Upper lobe of right lung (tissue), 1 donor: ENCODE measurements at regions not wholly inside any gene's neighbourhood (a gene's known extent, or its start where the extent isn't known, plus 50 kb on each side); places are given as distances from the start of the nearest gene placed in this dataset.
"Not testable (repeated sequence)": the region's sequence is repeated elsewhere in the genome, so short reads cannot be mapped to it uniquely, and the experiment has no call there.

Experiments used
- ATAC-seq: fragments of 200-7000 bp; cut with Tn5 transposase; one replicate; pipeline ENCODE4 v1.9.1; 2020; ENCODE audit warnings: mild to moderate bottlenecking, moderate library complexity
- DNase-seq: peaks from one replicate; pipeline ENCODE4 v3.0.0-alpha.2; 2020
- H3K27ac ChIP-seq: fragments of 200-600 bp; one replicate; pipeline ENCODE4 v1.8.0; 2022
- H3K27me3 ChIP-seq: fragments of 200-600 bp; one replicate; pipeline ENCODE4 v1.8.0; 2022; ENCODE audit warnings: mild to moderate bottlenecking
- H3K36me3 ChIP-seq: fragments of 200-600 bp; one replicate; pipeline ENCODE4 v1.8.0; 2022
- H3K4me1 ChIP-seq: fragments of 200-600 bp; one replicate; pipeline ENCODE4 v1.8.0; 2022
- H3K4me3 ChIP-seq: fragments of 200-600 bp; one replicate; pipeline ENCODE4 v1.8.0; 2022; ENCODE audit warnings: mild to moderate bottlenecking
- H3K9me3 ChIP-seq: fragments of 200-600 bp; one replicate; pipeline ENCODE4 v1.8.0; 2022
- intact Hi-C: fragments of 100-400 bp; cut with DNase I; formaldehyde crosslinking; loops from one replicate; pipeline ENCODE4 v1.11.0; 2022
- TF ChIP-seq, protein P1 (sequence below): fragments of 200-600 bp; IDR thresholded peaks from one replicate; pipeline ENCODE4 v1.8.0; 2022; ENCODE audit warnings: antibody characterized with exemption
- donor health status: DM: no; HTN: yes; CAD: no; lungs with severe emphysema.

DNA sequence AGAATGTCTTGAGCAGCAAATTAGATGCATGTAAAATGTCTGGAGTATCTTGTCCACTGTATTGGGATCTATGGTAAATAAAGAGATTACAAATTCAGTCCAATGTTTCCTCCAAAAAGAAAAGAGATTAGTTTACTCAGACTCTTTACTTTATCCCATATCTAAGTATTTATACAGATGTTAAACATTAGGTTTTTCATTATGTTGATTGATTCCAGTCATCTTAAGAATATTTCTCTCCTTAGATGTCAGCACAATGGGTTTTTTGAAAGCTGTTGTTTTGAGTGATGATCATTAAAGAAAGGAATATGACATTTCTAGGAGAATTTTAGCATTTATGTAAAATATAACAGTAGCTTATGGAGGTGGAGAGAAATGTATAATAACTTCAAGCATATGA is 938.9 kb downstream of the C4orf33 start:
- H3K27me3 ChIP-seq: no peaks in the 10 kb centered on the region
- intact Hi-C loops: no loop called here
- no peaks in the 10 kb centered on the region for H3K36me3 ChIP-seq
- no peaks in the 10 kb centered on the region for H3K4me1 ChIP-seq
- no peak overlapping the region for H3K27ac ChIP-seq
- no peaks in the 10 kb centered on the region for H3K9me3 ChIP-seq
- no peak for ATAC-seq
- no peak overlapping the region for H3K4me3 ChIP-seq
- no peak for DNase-seq
- TF ChIP-seq, protein P1, sequence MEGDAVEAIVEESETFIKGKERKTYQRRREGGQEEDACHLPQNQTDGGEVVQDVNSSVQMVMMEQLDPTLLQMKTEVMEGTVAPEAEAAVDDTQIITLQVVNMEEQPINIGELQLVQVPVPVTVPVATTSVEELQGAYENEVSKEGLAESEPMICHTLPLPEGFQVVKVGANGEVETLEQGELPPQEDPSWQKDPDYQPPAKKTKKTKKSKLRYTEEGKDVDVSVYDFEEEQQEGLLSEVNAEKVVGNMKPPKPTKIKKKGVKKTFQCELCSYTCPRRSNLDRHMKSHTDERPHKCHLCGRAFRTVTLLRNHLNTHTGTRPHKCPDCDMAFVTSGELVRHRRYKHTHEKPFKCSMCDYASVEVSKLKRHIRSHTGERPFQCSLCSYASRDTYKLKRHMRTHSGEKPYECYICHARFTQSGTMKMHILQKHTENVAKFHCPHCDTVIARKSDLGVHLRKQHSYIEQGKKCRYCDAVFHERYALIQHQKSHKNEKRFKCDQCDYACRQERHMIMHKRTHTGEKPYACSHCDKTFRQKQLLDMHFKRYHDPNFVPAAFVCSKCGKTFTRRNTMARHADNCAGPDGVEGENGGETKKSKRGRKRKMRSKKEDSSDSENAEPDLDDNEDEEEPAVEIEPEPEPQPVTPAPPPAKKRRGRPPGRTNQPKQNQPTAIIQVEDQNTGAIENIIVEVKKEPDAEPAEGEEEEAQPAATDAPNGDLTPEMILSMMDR: no peak

DNA sequence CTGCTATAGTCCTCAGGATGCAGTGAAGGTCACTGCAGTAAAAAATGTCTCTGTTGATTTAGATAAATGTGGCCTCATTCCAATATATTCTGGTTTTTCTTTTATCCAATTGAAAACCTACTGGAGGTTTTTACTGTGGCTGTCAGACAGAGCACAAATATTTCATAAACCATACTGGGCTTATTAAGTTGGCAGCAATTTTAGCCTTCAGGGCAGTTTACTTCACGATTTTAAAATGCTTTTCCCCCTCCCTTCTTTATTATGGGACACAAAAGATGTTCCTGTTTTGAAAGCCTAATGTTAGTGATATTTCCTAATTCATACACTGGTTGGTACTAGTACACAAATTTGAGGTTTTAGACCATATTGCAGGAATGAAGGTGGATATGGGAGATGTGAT is 939.4 kb downstream of the C4orf33 start:
- TF ChIP-seq, protein P1: no peak
- DNase-seq (no peak), ATAC-seq (no peak)
- intact Hi-C loops: no loop called here
- Histone ChIP-seq H3K4me1 (no peaks in the 10 kb centered on the region), H3K27ac (no peak overlapping the region), H3K27me3 (no peaks in the 10 kb centered on the region), H3K4me3 (no peak overlapping the region), H3K36me3 (no peaks in the 10 kb centered on the region), H3K9me3 (no peaks in the 10 kb centered on the region)

DNA sequence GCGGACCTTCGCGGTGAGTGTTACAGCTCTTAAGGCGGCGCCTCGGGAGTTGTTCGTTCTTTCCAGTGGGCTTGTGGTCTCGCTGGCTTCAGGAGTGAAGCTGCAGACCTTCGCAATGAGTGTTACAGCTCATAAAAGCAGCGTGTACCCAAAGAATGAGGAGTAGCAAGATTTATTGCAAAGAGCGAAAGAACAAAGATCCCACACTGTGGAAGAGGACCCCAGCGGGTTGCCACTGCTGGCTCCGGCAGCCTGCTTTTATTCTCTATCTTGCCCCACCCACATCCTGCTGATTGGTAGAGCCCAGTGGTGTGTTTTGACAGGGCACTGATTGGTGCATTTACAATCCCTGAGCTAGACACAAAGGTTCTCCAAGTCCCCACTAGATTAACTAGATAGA is 941.9 kb downstream of the C4orf33 start:
- H3K27ac ChIP-seq, H3K4me1 ChIP-seq, intact Hi-C loops, DNase-seq, H3K9me3 ChIP-seq, H3K27me3 ChIP-seq, H3K36me3 ChIP-seq, ATAC-seq, H3K4me3 ChIP-seq: not testable (repeated sequence)

DNA sequence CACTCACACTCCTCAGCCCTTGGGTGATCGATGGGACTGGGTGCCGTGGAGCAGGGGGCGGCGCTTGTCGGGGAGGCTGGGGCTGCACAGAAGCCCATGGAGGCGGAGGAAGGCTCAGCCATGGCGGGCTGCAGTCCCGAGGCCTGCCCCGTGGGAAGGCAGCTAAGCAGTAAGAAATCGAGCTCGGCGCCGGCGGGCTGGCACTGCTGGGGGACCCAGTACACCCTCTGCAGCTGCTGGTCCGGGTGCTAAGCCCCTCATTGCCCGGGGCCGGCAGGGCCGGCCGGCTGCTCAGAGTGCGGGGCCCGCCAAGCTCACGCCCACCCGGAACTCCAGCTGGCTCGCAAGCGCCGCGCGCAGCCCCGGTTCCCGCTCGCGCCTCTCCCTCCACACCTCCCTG is 942.6 kb downstream of the C4orf33 start:
- DNase-seq, ATAC-seq, H3K9me3 ChIP-seq, H3K4me1 ChIP-seq, H3K4me3 ChIP-seq, H3K27me3 ChIP-seq, intact Hi-C loops, H3K36me3 ChIP-seq, H3K27ac ChIP-seq: not testable (repeated sequence)

DNA sequence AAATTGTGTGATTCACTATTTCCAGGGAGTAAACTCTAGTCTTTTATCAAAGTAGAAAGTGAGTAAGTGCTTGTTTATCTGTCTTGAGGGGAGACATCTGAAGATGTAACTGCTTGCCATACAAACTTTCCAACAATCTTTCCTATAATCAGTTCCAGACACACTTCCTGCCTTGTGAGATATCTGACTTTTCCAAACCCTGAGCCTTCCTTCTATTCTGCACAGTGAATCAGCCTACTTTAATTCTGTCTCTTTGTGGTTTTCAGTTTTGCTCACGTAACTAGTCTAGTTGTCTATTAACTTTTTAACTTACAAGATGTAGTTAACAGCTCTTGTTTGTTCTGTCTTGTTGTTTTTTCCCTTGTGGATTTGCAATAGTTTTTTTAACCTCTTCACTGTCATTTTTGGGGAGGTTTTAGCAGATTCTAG is 947.8 kb downstream of the C4orf33 start:
- H3K9me3 ChIP-seq: no peaks in the 10 kb centered on the region
- DNase-seq (no peak), ATAC-seq (no peak)
- no peak overlapping the region for H3K27ac ChIP-seq
- no peak overlapping the region for H3K4me3 ChIP-seq
- no peaks in the 10 kb centered on the region for H3K36me3 ChIP-seq
- H3K4me1 ChIP-seq: no peaks in the 10 kb centered on the region
- no peaks in the 10 kb centered on the region for H3K27me3 ChIP-seq
- TF ChIP-seq, protein P1: no peak
- intact Hi-C loops: no loop called here

DNA sequence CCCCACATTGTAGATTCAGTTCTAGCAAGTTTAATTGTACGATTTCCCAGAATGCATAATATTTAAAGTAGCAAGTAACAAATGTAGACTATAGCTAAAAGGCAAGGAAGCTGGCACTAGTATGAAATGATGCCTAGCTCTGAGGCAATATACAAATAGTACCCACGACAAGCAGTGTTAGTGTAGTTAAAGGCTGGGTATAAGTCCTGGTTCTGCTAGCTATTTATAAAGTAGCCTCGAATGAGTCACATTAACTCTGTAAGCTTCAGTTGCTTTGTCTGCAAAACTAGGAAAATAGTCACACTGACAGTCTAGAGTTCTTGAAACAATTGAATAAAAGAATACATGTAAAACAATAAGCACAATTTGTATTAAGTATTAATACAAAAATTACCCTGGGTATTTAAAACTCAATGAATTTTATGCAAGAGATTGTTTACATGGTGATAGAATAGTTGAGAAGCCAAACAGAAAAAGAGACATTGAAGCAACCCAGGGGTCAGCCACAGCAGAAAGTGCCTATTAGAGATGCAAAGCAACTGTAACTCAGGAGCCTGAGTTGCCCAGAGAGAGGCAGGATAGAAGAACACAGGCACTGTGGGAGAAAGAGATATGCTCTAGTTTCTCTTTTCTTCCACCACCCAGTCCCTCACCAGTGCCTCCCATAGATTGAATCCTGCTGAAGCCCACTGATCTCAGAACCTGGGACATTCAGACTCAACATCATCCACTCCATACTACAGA is 949.0 kb downstream of the C4orf33 start:
- Histone ChIP-seq H3K9me3 (no peaks in the 10 kb centered on the region), H3K4me3 (no peak overlapping the region), H3K27me3 (no peaks in the 10 kb centered on the region), H3K27ac (no peak overlapping the region), H3K4me1 (no peaks in the 10 kb centered on the region), H3K36me3 (no peaks in the 10 kb centered on the region)
- DNase-seq (no peak), ATAC-seq (no peak)
- TF ChIP-seq, protein P1: no peak
- intact Hi-C loops: no loop called here

DNA sequence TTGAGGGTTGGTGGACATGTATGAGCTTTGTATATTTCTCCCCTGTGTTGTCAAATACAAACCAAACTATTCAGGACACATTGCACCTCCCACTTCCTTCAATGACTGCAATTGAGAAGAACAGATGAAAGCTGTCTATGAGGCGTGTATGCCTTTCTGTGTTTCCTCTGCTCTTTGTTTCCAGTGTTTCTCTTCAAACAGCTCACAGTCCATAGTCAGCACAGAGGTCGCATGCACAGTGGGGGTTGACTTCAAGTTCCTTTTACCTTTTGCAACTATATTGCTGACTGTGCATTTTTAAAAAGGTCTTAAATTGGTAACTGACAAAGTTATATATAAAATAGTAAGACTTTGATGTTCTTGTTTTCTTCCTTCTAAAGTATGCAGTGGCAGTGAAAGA is 957.8 kb downstream of the C4orf33 start:
- Histone ChIP-seq H3K4me1 (no peaks in the 10 kb centered on the region), H3K9me3 (no peaks in the 10 kb centered on the region), H3K27ac (no peak overlapping the region), H3K27me3 (no peaks in the 10 kb centered on the region), H3K4me3 (no peak overlapping the region), H3K36me3 (no peaks in the 10 kb centered on the region)
- TF ChIP-seq, protein P1: no peak
- DNase-seq (no peak), ATAC-seq (no peak)
- intact Hi-C loops: no loop called here
